ENCODE measurements at regions not wholly inside any gene's neighbourhood (a gene's known extent, or its start where the extent isn't known, plus 50 kb on each side); places are given as distances from the start of the nearest gene placed in this dataset.

GRCh38 chr13:47417485-47417884 lies 520.6 kb upstream of the HTR2A start:
- Histone ChIP-seq H3K27me3 (ENCODE audit: insufficient read depth, low read length) (no peaks in the 10 kb centered on the region), H3K9me3 (ENCODE audit: control insufficient read depth in 1 of 2, low read length in 2 of 2) (no peaks in the 10 kb centered on the region), H3K4me1 (ENCODE audit: insufficient read depth, low read length) (no peaks in the 10 kb centered on the region), H3K27ac (ENCODE audit: low read depth, low read length) (no peak overlapping the region), H3K4me3 (ENCODE audit: low read length in 2 of 2) (no peak overlapping the region), H3K36me3 (ENCODE audit: insufficient read depth, low read length) (no peaks in the 10 kb centered on the region)
- Mint-ChIP-seq H3K27ac (no peak overlapping the region), H3K36me3 (no peaks in the 10 kb centered on the region), H3K27me3 (no peaks in the 10 kb centered on the region), H3K4me1 (no peaks in the 10 kb centered on the region), H3K4me3 (no peak overlapping the region), H3K9me3 (peaks cover 0 to 5% (median 0%) of the 10 kb centered on the region in 8 donors)
- POLR2A ChIA-PET (ENCODE audit: partially characterized antibody) = no interaction called here
- intact Hi-C loops (cut with micrococcal nuclease) = no loop called here
- DNase-seq = no peak
- CTCF ChIA-PET (ENCODE audit: partially characterized antibody) = no interaction called here

- H3K4me1 ChIP-seq (ENCODE audit: insufficient read depth, low read length) = no peaks in the 10 kb centered on the region
- intact Hi-C loops (cut with micrococcal nuclease) = no loop called here
- Mint-ChIP-seq H3K27ac (no peak overlapping the region), H3K36me3 (no peaks in the 10 kb centered on the region), H3K9me3 (peaks cover 0 to 5% (median 0%) of the 10 kb centered on the region in 8 donors), H3K4me1 (no peaks in the 10 kb centered on the region), H3K27me3 (no peaks in the 10 kb centered on the region), H3K4me3 (no peak overlapping the region)
- no peaks in the 10 kb centered on the region for H3K9me3 ChIP-seq (ENCODE audit: control insufficient read depth in 1 of 2, low read length in 2 of 2)
- no peak overlapping the region for H3K27ac ChIP-seq (ENCODE audit: low read depth, low read length)
- POLR2A ChIA-PET (ENCODE audit: partially characterized antibody) = no interaction called here
- H3K27me3 ChIP-seq (ENCODE audit: insufficient read depth, low read length) = no peaks in the 10 kb centered on the region
- H3K4me3 ChIP-seq (ENCODE audit: low read length in 2 of 2) = no peak overlapping the region
- CTCF ChIA-PET (ENCODE audit: partially characterized antibody) = no interaction called here
- DNase-seq = no peak
- H3K36me3 ChIP-seq (ENCODE audit: insufficient read depth, low read length) = no peaks in the 10 kb centered on the region
Observed at GRCh38 chr13:47415048-47415447, 518.2 kb upstream of the HTR2A start.

GRCh38 chr13:47413526-47413925 lies 516.7 kb upstream of the HTR2A start:
- Histone ChIP-seq H3K27me3 (ENCODE audit: insufficient read depth, low read length) (no peaks in the 10 kb centered on the region), H3K4me3 (ENCODE audit: low read length in 2 of 2) (no peak overlapping the region), H3K9me3 (ENCODE audit: control insufficient read depth in 1 of 2, low read length in 2 of 2) (no peaks in the 10 kb centered on the region), H3K27ac (ENCODE audit: low read depth, low read length) (no peak overlapping the region), H3K4me1 (ENCODE audit: insufficient read depth, low read length) (no peaks in the 10 kb centered on the region), H3K36me3 (ENCODE audit: insufficient read depth, low read length) (no peaks in the 10 kb centered on the region)
- POLR2A ChIA-PET (ENCODE audit: partially characterized antibody) = no interaction called here
- H3K27me3 Mint-ChIP-seq = no peaks in the 10 kb centered on the region
- H3K27ac Mint-ChIP-seq = no peak overlapping the region
- no peaks in the 10 kb centered on the region for H3K36me3 Mint-ChIP-seq
- intact Hi-C loops (cut with micrococcal nuclease) = no loop called here
- no peak for DNase-seq
- H3K4me1 Mint-ChIP-seq = no peaks in the 10 kb centered on the region
- no peak overlapping the region for H3K4me3 Mint-ChIP-seq
- CTCF ChIA-PET (ENCODE audit: partially characterized antibody) = no interaction called here
- H3K9me3 Mint-ChIP-seq = no peaks in the 10 kb centered on the region

- Histone ChIP-seq H3K36me3 (ENCODE audit: insufficient read depth, low read length) (no peaks in the 10 kb centered on the region), H3K4me3 (ENCODE audit: low read length in 2 of 2) (no peak overlapping the region), H3K27ac (ENCODE audit: low read depth, low read length) (no peak overlapping the region), H3K4me1 (ENCODE audit: insufficient read depth, low read length) (no peaks in the 10 kb centered on the region), H3K9me3 (ENCODE audit: control insufficient read depth in 1 of 2, low read length in 2 of 2) (no peaks in the 10 kb centered on the region), H3K27me3 (ENCODE audit: insufficient read depth, low read length) (no peaks in the 10 kb centered on the region)
- intact Hi-C loops (cut with micrococcal nuclease) = no loop called here
- H3K4me3 Mint-ChIP-seq = no peak overlapping the region
- CTCF ChIA-PET (ENCODE audit: partially characterized antibody) = no interaction called here
- POLR2A ChIA-PET (ENCODE audit: partially characterized antibody) = no interaction called here
- no peaks in the 10 kb centered on the region for H3K27me3 Mint-ChIP-seq
- H3K9me3 Mint-ChIP-seq = peaks cover 0 to 3% (median 0%) of the 10 kb centered on the region in 8 donors
- no peaks in the 10 kb centered on the region for H3K36me3 Mint-ChIP-seq
- no peaks in the 10 kb centered on the region for H3K4me1 Mint-ChIP-seq
- DNase-seq = no peak
- H3K27ac Mint-ChIP-seq = no peak overlapping the region
Observed at GRCh38 chr13:47413112-47413511, 516.3 kb upstream of the HTR2A start.

- Histone ChIP-seq H3K27ac (ENCODE audit: low read depth, low read length) (no peak overlapping the region), H3K36me3 (ENCODE audit: insufficient read depth, low read length) (no peaks in the 10 kb centered on the region), H3K27me3 (ENCODE audit: insufficient read depth, low read length) (no peaks in the 10 kb centered on the region), H3K4me1 (ENCODE audit: insufficient read depth, low read length) (no peaks in the 10 kb centered on the region), H3K9me3 (ENCODE audit: control insufficient read depth in 1 of 2, low read length in 2 of 2) (no peaks in the 10 kb centered on the region), H3K4me3 (ENCODE audit: low read length in 2 of 2) (no peak overlapping the region)
- Mint-ChIP-seq H3K9me3 (peaks cover 0 to 3% (median 0%) of the 10 kb centered on the region in 8 donors), H3K36me3 (no peaks in the 10 kb centered on the region), H3K4me3 (no peak overlapping the region), H3K27ac (no peak overlapping the region), H3K27me3 (no peaks in the 10 kb centered on the region), H3K4me1 (no peaks in the 10 kb centered on the region)
- ChIA-PET CTCF (ENCODE audit: partially characterized antibody) (no interaction called here), POLR2A (ENCODE audit: partially characterized antibody) (no interaction called here)
- no peak for DNase-seq
- intact Hi-C loops (cut with micrococcal nuclease) = no loop called here
Observed at GRCh38 chr13:47409778-47410177, 512.9 kb upstream of the HTR2A start.

- no peaks in the 10 kb centered on the region for H3K4me1 Mint-ChIP-seq
- CTCF ChIA-PET (ENCODE audit: partially characterized antibody) = no interaction called here
- Histone ChIP-seq H3K4me3 (ENCODE audit: low read length in 2 of 2) (no peak overlapping the region), H3K27ac (ENCODE audit: low read depth, low read length) (no peak overlapping the region), H3K9me3 (ENCODE audit: control insufficient read depth in 1 of 2, low read length in 2 of 2) (no peaks in the 10 kb centered on the region), H3K36me3 (ENCODE audit: insufficient read depth, low read length) (no peaks in the 10 kb centered on the region), H3K27me3 (ENCODE audit: insufficient read depth, low read length) (no peaks in the 10 kb centered on the region), H3K4me1 (ENCODE audit: insufficient read depth, low read length) (no peaks in the 10 kb centered on the region)
- H3K9me3 Mint-ChIP-seq = peaks cover 0 to 4% (median 0%) of the 10 kb centered on the region in 8 donors
- DNase-seq = no peak
- H3K27ac Mint-ChIP-seq = no peak overlapping the region
- no peak overlapping the region for H3K4me3 Mint-ChIP-seq
- H3K36me3 Mint-ChIP-seq = no peaks in the 10 kb centered on the region
- H3K27me3 Mint-ChIP-seq = no peaks in the 10 kb centered on the region
- intact Hi-C loops (cut with micrococcal nuclease) = no loop called here
- POLR2A ChIA-PET (ENCODE audit: partially characterized antibody) = no interaction called here
Observed at GRCh38 chr13:47408546-47409319, 511.9 kb upstream of the HTR2A start.

GRCh38 chr13:47407808-47408207 lies 511.0 kb upstream of the HTR2A start:
- no peaks in the 10 kb centered on the region for H3K36me3 Mint-ChIP-seq
- no peaks in the 10 kb centered on the region for H3K27me3 Mint-ChIP-seq
- Histone ChIP-seq H3K4me1 (ENCODE audit: insufficient read depth, low read length) (no peaks in the 10 kb centered on the region), H3K27me3 (ENCODE audit: insufficient read depth, low read length) (no peaks in the 10 kb centered on the region), H3K27ac (ENCODE audit: low read depth, low read length) (no peak overlapping the region), H3K9me3 (ENCODE audit: control insufficient read depth in 1 of 2, low read length in 2 of 2) (no peaks in the 10 kb centered on the region), H3K36me3 (ENCODE audit: insufficient read depth, low read length) (no peaks in the 10 kb centered on the region), H3K4me3 (ENCODE audit: low read length in 2 of 2) (no peak overlapping the region)
- no peaks in the 10 kb centered on the region for H3K4me1 Mint-ChIP-seq
- no peak for DNase-seq
- ChIA-PET CTCF (ENCODE audit: partially characterized antibody) (no interaction called here), POLR2A (ENCODE audit: partially characterized antibody) (no interaction called here)
- H3K4me3 Mint-ChIP-seq = no peak overlapping the region
- peaks cover 0 to 4% (median 0%) of the 10 kb centered on the region in 8 donors for H3K9me3 Mint-ChIP-seq
- H3K27ac Mint-ChIP-seq = no peak overlapping the region
- intact Hi-C loops (cut with micrococcal nuclease) = no loop called here

GRCh38 chr13:47399599-47399998 lies 502.7 kb upstream of the HTR2A start:
- Mint-ChIP-seq H3K27me3 (no peaks in the 10 kb centered on the region), H3K36me3 (no peaks in the 10 kb centered on the region), H3K9me3 (peaks cover 0 to 5% (median under 1%) of the 10 kb centered on the region in 8 donors), H3K4me3 (no peak overlapping the region), H3K4me1 (no peaks in the 10 kb centered on the region), H3K27ac (no peak overlapping the region)
- Histone ChIP-seq H3K36me3 (ENCODE audit: insufficient read depth, low read length) (no peaks in the 10 kb centered on the region), H3K4me3 (ENCODE audit: low read length in 2 of 2) (no peak overlapping the region), H3K9me3 (ENCODE audit: control insufficient read depth in 1 of 2, low read length in 2 of 2) (no peaks in the 10 kb centered on the region), H3K4me1 (ENCODE audit: insufficient read depth, low read length) (no peaks in the 10 kb centered on the region), H3K27ac (ENCODE audit: low read depth, low read length) (no peak overlapping the region), H3K27me3 (ENCODE audit: insufficient read depth, low read length) (no peaks in the 10 kb centered on the region)
- ChIA-PET CTCF (ENCODE audit: partially characterized antibody) (no interaction called here), POLR2A (ENCODE audit: partially characterized antibody) (no interaction called here)
- no peak for DNase-seq
- intact Hi-C loops (cut with micrococcal nuclease) = no loop called here

All from CD4-positive, alpha-beta memory T cell (primary cell).